NCI-H2029 (cell line): ENCODE measurements at regions not wholly inside any gene's neighbourhood (a gene's known extent, or its start where the extent isn't known, plus 50 kb on each side); places are given as distances from the start of the nearest gene placed in this dataset.

ENCODE experiments used
- DNase-seq: peaks from one replicate; lab custom pipeline; 2025; lab: John Stamatoyannopoulos, UW

- DNase-seq, result no peak
These were observed 175.4 kb upstream of the TP63 start for GRCh38 chr3:189455641-189456417.

- DNase-seq, result no peak
These were observed 174.0 kb upstream of the TP63 start for GRCh38 chr3:189457201-189457607.

DNA sequence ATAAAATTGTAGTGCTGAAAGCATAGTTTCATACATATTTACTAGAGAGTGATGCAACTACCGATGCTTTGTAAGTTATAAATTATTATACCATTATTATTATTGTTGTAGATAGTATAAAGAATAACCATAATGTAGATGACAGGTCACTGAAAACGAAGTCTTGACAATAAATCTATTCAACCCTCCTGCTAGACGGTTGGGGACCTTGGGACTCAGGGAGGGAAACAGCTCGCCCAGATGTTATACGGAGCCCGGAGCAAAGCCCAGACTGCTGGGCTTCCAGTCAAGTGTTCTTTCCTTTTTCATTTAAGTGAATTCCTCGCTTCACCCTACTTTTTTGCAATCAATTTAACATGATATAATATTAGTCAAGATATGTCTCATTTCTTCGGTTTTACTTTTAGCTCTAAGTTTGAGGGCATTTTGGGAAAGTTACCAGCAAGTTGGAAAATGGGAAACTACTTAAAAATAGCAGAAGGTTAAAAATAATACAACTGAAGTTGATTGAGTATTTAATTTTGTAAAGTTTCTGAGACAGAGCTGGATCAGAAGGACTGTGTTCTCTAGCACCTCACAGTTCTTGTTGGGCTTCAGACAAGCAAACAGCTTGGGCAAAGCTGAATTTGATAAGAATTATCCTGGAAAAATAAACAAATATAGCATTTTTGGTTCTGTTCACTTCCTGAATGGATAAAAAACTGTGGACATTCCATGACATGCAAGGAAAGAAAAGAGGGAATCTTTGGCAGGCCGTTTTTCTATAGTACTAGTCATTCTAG lies 173.4 kb upstream of the TP63 start:
- DNase-seq, result no peak

DNA sequence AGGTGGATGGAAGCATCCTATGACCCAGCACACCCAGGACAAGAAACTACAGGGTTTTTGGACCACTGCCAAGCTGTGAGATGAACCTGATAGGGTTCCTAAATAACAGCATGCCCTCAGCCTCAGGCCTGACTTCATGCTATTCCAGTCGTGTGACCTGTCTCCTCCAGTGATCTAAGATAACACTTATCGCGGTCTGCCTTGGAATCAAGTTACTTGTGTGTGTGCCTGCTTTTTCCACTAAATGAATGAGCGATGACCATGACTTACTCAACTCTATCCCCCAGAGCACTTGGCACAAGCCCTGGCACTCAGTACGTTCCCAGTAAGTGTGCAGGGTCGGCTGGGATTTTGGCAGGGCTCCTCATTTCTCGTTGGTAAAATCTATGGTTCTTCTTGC lies 172.7 kb upstream of the TP63 start:
- DNase-seq, result no peak

DNA sequence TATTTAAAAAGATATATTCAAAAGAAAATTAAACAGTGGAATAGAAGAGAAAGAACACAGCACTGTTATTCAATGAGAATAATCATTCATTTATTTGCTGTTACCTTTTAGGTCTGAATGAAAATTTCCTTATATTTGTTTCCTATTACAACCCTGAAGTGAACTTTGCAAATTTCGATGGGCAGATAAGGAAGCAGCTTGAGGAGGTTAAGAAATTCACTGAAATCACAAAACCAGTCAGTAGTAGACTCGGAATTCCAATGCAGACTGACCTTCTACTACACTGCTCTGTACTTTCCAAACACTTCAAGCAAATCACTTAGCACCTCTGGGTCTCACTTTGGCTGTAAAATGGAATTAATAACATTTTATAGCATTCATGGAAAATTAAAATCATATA lies 172.0 kb upstream of the TP63 start:
- no peak for DNase-seq

DNA sequence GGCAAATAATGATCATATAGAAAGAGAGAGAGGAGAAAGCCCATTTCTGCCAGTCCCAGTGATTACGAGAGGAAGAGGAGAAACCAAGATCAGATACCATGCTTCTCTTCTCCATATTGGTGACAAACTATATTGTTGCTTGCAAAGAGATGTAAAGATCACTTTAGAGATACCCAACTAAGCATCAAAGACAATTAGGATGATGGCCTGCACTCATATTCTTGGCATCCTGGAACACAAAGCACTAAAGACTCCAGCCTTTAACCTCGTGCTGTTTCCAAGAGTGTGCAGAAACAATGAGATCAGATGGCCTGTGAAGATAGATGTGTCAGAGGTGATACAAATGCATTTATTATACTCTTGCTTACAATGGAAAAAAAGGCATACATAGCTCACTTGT lies 170.7 kb upstream of the TP63 start:
- DNase-seq, result no peak

DNA sequence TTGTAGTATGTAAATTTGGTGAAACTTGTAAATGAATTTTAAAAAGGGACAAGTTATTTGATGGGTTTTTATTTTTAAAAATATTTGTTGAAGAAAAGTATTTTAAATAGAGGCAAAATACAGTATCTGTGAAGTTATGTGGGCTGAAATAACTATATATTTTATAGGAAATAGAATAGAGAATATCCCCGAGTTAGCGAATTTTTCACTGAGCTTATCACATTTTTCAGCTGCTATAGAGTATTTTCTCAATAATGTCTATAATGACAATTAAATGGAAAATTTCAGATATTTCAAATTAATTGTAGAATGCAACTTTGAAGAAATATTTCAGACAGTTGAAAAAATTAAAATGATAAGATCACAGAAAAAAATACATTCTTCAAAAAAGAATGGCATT lies 166.4 kb upstream of the TP63 start:
- no peak for DNase-seq

DNA sequence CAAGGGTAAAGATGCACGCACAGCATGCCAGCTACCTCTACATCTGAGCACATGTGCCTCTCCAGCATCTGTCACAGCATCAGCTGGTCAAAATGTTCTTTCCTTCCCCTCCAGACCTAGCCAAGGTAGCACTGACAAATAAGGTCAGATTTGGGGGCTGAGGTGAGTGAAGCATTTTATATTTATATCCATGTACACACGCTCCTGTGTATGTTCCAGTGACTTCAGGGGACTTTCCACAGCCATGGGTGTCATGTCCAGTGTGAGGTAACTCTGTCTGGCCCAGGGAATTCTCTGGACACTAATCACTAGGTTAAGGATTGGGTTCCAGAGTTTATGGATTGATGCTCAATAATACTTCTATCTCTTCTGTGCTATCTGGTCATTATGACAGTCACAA lies 165.2 kb upstream of the TP63 start:
- DNase-seq, result no peak

DNA sequence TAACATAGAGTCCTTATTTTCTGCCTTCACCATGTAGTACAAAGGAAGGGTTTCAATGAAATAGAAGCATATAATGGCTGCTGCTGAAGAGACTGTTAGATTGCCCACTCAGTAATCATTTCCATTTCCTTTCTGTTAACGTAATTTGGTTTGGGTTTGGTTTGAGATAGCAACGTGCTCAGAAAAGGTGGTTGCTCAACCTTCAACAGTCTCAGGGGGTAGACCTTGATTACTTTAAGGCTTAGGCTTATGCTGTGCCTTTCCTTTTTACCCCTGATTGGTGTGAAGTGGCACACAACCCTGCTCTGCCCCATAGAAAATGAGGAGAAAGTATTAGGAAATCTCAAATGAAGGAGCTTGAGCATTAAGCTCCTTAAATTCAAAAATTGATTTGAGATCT lies 163.7 kb upstream of the TP63 start:
- DNase-seq, result no peak

DNA sequence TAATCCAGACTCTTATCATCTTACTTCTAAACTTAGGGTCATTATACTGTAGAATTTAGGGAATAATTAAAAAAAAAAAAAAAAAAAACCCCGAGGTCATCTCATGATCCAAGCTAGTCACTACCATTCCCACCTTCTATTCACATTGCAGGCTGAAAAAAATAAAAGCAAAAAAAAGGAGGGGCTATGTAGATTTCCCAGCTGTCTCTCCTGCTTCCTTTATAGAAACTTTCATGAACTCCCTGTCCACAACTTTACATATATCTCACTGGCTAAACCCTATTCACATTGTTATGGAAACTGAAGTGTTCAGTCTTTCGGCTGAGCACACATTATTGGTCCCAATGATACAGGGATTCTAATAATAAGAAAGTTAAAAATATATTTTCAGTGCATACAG lies 156.2 kb upstream of the TP63 start:
- DNase-seq, result no peak

DNA sequence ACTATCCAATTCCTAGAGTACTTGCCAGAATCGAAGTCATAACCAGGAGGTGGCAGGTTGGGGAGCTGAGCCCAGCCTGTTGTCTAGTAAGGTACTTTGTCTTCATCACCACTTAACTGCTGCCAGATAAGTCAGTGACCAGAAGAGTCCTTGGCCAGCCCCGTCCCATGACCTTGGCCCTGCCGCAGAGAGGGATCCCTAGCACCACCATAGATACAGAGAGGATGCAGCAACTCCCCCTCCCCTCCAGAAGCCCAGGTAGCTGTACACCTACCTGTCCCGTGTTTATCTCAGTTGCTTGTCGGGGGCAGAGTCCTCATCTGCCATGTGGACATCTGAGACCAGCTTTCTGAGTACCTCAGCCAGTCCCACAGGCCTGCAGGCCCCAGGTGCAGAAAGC lies 153.6 kb upstream of the TP63 start:
- no peak for DNase-seq

DNA sequence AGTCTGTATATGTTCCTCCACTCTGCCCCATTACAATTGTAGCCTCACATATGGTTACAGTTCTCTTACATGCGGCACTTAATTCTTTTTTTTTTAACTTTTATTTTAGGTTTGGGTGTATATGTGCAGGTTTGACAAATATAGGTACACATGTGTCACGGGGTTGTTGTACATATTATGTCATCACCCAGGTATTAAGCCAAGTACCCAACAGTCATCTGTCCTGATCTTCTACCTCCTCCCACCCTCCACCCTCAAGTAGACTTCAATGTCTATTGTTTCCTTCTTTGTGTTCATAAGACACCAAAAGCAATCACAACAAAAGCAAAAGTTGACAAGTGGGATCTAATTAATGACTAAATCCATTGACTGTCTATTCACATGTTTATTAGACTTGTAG lies 144.6 kb upstream of the TP63 start:
- no peak for DNase-seq

GRCh38 chr3:189488241-189488767 lies 142.9 kb upstream of the TP63 start:
- DNase-seq, result no peak

DNA sequence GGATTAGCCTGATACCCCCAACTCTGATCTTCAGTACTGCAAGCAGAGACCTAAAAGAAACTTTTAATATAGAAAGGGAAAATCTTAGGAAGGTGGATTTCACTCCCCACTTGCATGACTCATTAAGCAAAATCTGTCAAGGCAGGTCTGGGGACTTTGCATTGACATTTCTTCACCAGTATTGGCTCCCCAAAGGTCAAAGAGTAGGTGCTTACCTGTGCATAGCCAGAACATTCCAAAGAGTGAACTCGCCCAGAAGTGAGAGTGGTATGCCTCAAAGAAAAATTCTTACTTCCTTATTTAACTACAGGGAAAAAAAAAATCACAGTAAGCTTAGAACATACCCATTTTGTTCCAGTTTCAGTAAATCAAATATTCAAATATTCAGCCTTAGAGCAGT lies 140.9 kb upstream of the TP63 start:
- DNase-seq, result no peak

DNA sequence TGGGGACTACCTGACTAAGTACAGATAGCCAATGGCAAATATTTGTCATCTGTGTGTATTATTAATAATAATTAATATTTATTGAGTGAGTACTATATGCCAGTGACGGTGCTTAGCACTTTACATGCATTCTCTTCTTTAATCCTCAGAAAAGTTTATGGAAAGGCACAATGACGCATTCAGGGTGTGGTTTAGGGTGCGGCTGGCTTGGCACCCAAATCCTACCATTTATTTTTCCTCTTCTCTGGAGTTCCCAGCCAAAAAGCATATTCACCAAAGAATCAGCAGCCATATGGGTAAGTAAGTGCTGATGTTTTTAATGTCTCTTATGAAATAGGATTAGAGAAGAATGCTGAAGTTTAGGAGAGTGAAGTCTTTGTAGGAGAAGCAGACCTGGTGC lies 140.4 kb upstream of the TP63 start:
- DNase-seq, result no peak

DNA sequence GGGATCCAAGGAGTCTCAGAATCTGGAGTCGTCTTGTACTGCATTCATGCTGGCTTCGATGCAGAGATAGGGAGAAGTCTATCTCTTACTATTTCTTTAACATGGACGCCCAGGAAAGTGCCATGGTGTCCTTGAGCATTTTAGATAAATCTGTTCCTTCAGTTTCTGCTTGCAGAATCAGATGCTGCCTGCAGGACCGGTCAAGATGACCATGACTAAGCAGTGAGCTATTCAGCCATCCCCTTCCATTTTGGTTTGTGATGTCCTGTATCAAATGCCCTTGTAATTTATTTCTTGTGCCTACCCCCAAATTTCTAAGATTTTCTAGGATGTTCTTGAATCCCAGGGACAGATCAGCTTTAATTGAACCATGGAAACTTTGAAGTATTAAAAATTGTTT lies 139.4 kb upstream of the TP63 start:
- no peak for DNase-seq

GRCh38 chr3:189493271-189493670 lies 137.9 kb upstream of the TP63 start:
- no peak for DNase-seq

DNA sequence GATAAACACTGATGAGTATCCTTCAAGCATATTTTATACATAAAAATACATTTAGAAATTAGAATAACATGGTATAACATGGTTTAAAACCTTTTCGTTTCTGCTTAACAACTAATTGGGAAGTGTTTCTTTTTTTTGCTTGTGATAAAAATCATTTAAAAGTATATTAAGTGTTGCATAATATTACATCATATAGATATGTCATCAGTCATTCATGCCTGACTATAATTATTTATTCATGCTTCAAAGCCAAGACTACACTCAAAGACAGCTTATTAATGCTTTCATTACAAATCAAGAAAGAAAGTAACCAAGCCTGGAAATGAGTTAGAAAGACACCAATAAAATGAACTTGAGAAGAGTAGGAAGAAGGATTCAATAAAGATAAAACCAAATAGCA lies 136.6 kb upstream of the TP63 start:
- no peak for DNase-seq

- no peak for DNase-seq
These were observed 134.6 kb upstream of the TP63 start for GRCh38 chr3:189496375-189497138.

GRCh38 chr3:189498995-189499704 lies 132.0 kb upstream of the TP63 start:
- DNase-seq, result no peak

DNA sequence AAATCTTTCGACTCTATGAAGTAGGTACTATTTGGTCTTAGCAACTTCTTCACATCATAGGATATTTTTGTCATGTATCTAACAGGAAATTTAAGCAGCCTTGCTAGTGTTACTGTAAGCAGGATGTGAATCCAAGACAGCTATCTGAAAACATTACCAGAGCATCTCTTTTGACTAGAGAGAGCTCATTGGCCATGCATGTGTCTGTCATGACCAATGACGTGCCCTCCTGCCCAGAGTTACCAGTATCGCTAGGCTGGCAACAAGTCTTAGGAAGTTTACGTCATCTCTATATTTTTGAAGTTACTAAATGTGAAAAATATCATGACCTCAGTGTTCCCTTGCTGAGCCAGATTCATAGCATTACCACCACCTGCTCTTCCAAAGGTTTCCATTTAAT lies 130.9 kb upstream of the TP63 start:
- no peak for DNase-seq
